ENCODE measurements at regions not wholly inside any gene's neighbourhood (a gene's known extent, or its start where the extent isn't known, plus 50 kb on each side); places are given as distances from the start of the nearest gene placed in this dataset.

DNA sequence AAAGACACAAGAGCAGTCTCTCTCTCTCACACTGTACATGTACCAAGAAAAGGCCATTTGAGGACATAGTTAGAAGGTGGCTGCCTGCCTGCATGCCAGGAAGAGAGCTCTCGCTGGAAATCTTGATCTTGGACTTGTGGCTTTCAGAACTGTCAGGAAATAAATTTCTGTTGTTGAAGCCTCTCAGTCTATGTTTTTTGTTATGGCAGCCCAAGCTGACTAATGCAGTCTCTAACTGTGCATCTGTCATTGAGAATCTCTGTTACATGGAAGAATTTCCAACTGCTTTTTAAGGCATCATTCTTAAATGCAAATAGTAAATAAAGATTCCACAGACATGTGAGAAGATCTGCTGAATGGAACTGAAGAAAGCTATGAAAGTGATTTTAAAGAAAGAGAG, 198.3 kb downstream of the PCDH10 start:
- TF ChIP-seq, protein P1, sequence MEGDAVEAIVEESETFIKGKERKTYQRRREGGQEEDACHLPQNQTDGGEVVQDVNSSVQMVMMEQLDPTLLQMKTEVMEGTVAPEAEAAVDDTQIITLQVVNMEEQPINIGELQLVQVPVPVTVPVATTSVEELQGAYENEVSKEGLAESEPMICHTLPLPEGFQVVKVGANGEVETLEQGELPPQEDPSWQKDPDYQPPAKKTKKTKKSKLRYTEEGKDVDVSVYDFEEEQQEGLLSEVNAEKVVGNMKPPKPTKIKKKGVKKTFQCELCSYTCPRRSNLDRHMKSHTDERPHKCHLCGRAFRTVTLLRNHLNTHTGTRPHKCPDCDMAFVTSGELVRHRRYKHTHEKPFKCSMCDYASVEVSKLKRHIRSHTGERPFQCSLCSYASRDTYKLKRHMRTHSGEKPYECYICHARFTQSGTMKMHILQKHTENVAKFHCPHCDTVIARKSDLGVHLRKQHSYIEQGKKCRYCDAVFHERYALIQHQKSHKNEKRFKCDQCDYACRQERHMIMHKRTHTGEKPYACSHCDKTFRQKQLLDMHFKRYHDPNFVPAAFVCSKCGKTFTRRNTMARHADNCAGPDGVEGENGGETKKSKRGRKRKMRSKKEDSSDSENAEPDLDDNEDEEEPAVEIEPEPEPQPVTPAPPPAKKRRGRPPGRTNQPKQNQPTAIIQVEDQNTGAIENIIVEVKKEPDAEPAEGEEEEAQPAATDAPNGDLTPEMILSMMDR (IDR thresholded peaks at IDR 0.05) = no peak
- Histone ChIP-seq H3K4me3 (no peak overlapping the region), H3K27ac (no peak overlapping the region)
- DNase-seq (ENCODE audit: low spot score) = no peak

DNA sequence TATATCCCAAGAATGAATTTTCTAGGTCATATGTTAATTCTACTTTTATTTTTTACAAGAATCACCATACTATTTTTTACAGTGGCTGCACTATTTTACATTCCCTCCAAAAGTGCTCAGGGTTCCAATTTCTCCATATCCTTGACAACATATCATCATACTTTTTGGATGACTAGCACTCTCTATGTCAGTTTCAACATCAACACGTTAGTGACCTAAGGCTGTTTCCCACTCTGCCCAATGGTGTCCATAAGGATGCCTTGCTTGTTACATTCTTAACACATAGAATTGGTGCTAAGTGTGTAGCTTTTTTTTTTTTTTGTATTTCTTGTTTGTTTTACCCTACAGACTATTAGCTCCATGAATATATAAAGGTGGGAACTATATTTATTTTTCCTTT, 175.4 kb downstream of the PCDH10 start:
- Histone ChIP-seq H3K4me3 (no peak overlapping the region), H3K27ac (no peak overlapping the region)
- TF ChIP-seq, protein P1 (IDR thresholded peaks at IDR 0.05) = no peak
- DNase-seq (ENCODE audit: low spot score) = no peak

DNA sequence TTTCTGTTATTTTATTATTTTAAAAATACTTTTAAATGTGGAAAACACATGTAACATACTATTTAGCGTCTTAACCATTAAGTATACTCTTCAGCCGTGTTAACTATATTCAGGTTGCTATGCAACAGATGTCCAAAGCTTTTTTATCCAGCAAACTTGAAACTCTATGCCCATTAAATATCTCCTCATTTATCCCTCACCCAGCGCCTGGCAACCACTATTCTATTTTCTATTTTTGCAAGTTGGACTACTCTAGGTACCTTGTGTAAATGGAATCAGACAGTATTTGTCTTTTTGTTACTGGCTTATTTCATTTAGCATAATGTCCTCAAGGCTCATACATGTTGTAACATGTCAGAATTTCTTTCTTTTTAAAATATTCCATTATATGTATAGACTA, 174.6 kb downstream of the PCDH10 start:
- TF ChIP-seq, protein P1 (IDR thresholded peaks at IDR 0.05) = no peak
- Histone ChIP-seq H3K27ac (no peak overlapping the region), H3K4me3 (no peak overlapping the region)
- DNase-seq (ENCODE audit: low spot score) = no peak

DNA sequence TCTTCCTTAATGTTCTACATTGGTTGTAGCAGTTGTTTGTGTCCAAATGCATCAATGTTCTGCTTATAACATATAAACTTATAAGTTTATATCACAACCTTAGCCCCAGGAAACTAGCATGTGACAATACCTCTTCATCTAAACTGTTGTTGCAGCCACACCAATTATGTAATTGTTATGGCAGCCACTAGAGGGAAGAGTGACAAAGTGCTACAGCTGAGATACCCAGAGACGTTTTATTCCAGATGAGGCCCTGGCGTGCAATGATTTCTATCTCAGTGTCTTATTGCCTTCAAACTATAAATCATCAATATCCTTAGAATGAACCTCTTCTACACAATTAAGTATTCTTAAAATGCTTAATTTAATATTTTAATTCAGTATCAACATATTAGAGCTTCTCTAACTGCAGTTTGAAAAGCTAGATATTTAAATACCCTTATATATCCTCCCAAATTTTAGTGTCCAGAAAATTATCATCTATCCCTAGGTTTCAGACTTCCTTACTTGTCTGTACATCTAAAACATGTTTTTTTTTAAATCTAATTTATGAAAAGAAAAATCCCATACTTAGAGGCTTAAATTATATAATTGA, 171.6 kb downstream of the PCDH10 start:
- Histone ChIP-seq H3K4me3 (no peak overlapping the region), H3K27ac (no peak overlapping the region)
- TF ChIP-seq, protein P1 (IDR thresholded peaks at IDR 0.05) = no peak
- no peak for DNase-seq (ENCODE audit: low spot score)

DNA sequence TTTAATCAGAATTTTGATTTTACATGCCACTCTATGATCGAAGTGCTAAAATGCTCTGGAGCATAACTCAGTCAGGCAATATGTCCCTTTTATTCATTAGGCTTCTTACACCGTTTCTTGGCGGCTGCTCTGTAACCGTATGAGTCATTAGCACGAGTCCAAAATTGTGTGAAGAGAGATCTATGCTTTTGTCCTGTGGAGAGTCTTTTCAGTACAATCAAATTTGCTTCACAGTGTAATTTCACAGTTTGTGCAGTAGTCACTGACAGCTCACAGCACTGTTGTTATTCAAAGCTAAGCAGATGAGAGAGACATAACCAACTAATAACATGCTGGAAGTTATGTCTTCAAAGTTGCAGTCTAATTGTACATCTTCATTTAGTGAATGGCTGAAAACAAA, 167.8 kb downstream of the PCDH10 start:
- Histone ChIP-seq H3K27ac (no peak overlapping the region), H3K4me3 (no peak overlapping the region)
- TF ChIP-seq, protein P1 (IDR thresholded peaks at IDR 0.05) = no peak
- DNase-seq (ENCODE audit: low spot score) = no peak

DNA sequence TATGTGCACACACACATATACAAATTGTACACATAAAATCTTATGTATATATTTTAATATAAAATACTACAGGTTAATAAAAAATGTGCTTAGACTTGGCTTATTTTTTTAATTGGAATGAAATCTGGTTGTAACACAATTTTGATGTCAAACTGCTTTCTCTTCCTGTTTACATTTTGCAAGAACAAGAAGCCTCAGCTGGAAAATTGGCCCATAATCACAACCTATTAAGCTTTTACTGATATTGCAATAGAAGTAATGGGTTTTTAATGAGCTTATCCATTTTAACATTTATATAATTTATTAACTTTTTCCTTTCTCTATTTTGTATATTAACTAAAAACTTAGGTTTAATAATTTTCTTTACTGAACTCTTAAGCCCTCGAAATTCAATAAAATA, 165.9 kb downstream of the PCDH10 start:
- Histone ChIP-seq H3K4me3 (no peak overlapping the region), H3K27ac (no peak overlapping the region)
- DNase-seq (ENCODE audit: low spot score) = no peak
- TF ChIP-seq, protein P1 (IDR thresholded peaks at IDR 0.05) = no peak

DNA sequence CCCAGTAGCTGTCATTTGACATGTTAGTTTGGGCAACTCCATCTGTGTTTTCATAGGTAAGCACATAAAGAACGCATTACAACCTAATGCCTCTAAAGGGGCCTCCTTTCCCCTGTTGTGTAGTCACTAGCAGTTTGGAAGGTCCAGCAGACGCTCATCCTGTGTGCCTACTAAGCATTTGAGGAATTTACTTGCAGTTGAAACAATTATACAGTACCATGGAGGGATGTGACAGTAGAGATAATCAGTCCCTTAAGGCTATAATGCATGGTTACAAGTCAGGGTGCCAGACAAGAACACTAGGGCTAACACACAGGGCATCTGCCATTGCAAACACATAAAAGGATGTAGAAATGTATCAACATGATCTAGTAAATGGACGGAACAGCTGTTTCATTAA, 138.3 kb downstream of the PCDH10 start:
- no peak for DNase-seq (ENCODE audit: low spot score)
- H3K27ac ChIP-seq = no peak overlapping the region
- no peak overlapping the region for H3K4me3 ChIP-seq
- TF ChIP-seq, protein P1 (IDR thresholded peaks at IDR 0.05) = no peak

Data from coronary artery (tissue), 2 donors.